SK-N-SH (cell line): ENCODE measurements at regions not wholly inside any gene's neighbourhood (a gene's known extent, or its start where the extent isn't known, plus 50 kb on each side); places are given as distances from the start of the nearest gene placed in this dataset.

Experiments used
- EP300 ChIP-seq, 2 experiments: IDR thresholded peaks; 2 replicates each; pipeline versions ENCODE4 v1.4.0 to v1.6.1; 2012; ENCODE audit warnings: borderline replicate concordance in 1 of 2, low read depth in 1 of 2, low read length in 1 of 2
- EZH2phosphoT487 ChIP-seq: fragments of 200-600 bp; sonication (generic); IDR thresholded peaks from 2 replicates; pipeline ENCODE4 v1.6.1; 2017; ENCODE audit warnings: low read depth, mixed run types, mild to moderate bottlenecking, antibody characterized with exemption, moderate library complexity, borderline replicate concordance
- GABPA ChIP-seq: IDR thresholded peaks from 2 replicates; pipeline ENCODE4 v1.4.0; 2012; ENCODE audit warnings: low read depth, mild to moderate bottlenecking
- MEF2A ChIP-seq: IDR thresholded peaks from 2 replicates; pipeline ENCODE4 v1.4.0; 2012; ENCODE audit warnings: low read depth, borderline replicate concordance
- POLR2AphosphoS5 ChIP-seq: IDR thresholded peaks from 2 replicates; pipeline ENCODE4 v1.6.1; 2012; ENCODE audit warnings: low read depth, low read length
- RAD21 ChIP-seq: IDR thresholded peaks from 2 replicates; pipeline ENCODE4 v1.6.1; 2012; ENCODE audit warnings: mild to moderate bottlenecking, low read length
- SMC3 ChIP-seq: IDR thresholded peaks from 2 replicates; pipeline ENCODE4 v1.6.1; 2012; ENCODE audit warnings: low read depth, low read length, improper control_type of control experiment
- TAF1 ChIP-seq: IDR thresholded peaks from 2 replicates; pipeline ENCODE4 v1.6.1; 2012; ENCODE audit warnings: low read depth, mild to moderate bottlenecking, low read length, moderate library complexity, borderline replicate concordance
- TCF12 ChIP-seq: IDR thresholded peaks from 2 replicates; pipeline ENCODE4 v1.4.0; 2012
- TF ChIP-seq, protein P1 (sequence below): fragments of 200-600 bp; sonication (generic); IDR thresholded peaks from 2 replicates; pipeline ENCODE4 v1.6.1; 2017; ENCODE audit warnings: antibody characterized with exemption, mild to moderate bottlenecking, moderate library complexity
- TF ChIP-seq, protein P2 (sequence below): fragments of 150-350 bp; IDR thresholded peaks from 2 replicates; pipeline ENCODE4 v1.6.1; 2017; ENCODE audit warnings: antibody characterized with exemption, low read length, low read depth, borderline replicate concordance
- TF ChIP-seq, protein P3 (sequence below): fragments of 150-350 bp; IDR thresholded peaks from 2 replicates; pipeline ENCODE4 v1.6.1; 2016; ENCODE audit warnings: mild to moderate bottlenecking, low read depth, low read length
- TF ChIP-seq, protein P4 (sequence below): IDR thresholded peaks from 2 replicates; pipeline ENCODE4 v1.4.0; 2012; ENCODE audit warnings: low read depth
- TF ChIP-seq, protein P5 (sequence below): IDR thresholded peaks from 2 replicates; pipeline ENCODE4 v1.6.1; 2012; ENCODE audit warnings: mild to moderate bottlenecking, low read depth, low read length, moderate library complexity

DNA sequence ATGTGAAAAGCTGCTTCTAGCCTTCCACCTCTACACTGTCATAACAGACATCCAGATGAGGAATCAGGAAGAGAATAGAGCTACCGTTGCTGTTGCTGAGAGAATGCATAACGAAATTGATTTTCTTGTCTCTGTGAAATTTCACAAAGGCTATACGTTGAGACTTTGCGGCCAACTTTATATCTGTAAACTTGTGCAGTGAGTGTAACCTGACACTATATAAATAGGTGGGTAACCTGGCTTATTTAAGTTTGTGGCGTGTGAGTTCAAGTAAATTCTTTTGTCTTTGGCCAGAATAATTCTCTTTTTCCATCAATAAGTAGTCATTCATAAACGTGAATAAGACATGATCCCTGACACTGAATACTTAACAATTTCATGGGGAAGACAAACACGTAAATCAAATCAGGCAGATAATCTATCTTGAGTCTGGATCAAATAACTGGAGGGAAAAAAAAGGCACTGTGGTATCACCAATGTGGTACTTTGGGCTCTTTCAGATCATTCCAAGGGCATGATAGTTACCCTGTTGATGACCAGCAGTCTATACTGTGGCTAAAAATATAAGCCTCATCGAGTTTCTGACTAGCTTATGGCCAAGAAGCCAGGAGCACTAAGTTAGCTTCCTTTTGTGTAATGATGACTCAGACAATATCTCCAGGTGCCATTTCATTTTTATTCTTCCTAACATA lies 98.2 kb upstream of the RASA1 start:
- TF ChIP-seq MEF2A, result peak; percentile 50; the same call in 1 of the 2 replicates
- TF ChIP-seq POLR2AphosphoS5, result no peak
- TF ChIP-seq TCF12, result peak; percentile 79
- TF ChIP-seq, protein P1, sequence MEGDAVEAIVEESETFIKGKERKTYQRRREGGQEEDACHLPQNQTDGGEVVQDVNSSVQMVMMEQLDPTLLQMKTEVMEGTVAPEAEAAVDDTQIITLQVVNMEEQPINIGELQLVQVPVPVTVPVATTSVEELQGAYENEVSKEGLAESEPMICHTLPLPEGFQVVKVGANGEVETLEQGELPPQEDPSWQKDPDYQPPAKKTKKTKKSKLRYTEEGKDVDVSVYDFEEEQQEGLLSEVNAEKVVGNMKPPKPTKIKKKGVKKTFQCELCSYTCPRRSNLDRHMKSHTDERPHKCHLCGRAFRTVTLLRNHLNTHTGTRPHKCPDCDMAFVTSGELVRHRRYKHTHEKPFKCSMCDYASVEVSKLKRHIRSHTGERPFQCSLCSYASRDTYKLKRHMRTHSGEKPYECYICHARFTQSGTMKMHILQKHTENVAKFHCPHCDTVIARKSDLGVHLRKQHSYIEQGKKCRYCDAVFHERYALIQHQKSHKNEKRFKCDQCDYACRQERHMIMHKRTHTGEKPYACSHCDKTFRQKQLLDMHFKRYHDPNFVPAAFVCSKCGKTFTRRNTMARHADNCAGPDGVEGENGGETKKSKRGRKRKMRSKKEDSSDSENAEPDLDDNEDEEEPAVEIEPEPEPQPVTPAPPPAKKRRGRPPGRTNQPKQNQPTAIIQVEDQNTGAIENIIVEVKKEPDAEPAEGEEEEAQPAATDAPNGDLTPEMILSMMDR, result no peak
- TF ChIP-seq GABPA, result no peak
- TF ChIP-seq, protein P2, sequence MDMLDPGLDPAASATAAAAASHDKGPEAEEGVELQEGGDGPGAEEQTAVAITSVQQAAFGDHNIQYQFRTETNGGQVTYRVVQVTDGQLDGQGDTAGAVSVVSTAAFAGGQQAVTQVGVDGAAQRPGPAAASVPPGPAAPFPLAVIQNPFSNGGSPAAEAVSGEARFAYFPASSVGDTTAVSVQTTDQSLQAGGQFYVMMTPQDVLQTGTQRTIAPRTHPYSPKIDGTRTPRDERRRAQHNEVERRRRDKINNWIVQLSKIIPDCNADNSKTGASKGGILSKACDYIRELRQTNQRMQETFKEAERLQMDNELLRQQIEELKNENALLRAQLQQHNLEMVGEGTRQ, result no peak
- TF ChIP-seq, protein P3, sequence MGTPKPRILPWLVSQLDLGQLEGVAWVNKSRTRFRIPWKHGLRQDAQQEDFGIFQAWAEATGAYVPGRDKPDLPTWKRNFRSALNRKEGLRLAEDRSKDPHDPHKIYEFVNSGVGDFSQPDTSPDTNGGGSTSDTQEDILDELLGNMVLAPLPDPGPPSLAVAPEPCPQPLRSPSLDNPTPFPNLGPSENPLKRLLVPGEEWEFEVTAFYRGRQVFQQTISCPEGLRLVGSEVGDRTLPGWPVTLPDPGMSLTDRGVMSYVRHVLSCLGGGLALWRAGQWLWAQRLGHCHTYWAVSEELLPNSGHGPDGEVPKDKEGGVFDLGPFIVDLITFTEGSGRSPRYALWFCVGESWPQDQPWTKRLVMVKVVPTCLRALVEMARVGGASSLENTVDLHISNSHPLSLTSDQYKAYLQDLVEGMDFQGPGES, result no peak
- TF ChIP-seq TAF1, result no peak
- TF ChIP-seq RAD21, result no peak
- TF ChIP-seq, protein P4, sequence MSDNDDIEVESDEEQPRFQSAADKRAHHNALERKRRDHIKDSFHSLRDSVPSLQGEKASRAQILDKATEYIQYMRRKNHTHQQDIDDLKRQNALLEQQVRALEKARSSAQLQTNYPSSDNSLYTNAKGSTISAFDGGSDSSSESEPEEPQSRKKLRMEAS, result no peak
- no peak for TF ChIP-seq EZH2phosphoT487
- no peak for TF ChIP-seq SMC3
- TF ChIP-seq EP300 (IDR thresholded peaks at IDR 0.05; ENCODE audit: borderline replicate concordance in 1 of 2, low read depth in 1 of 2, low read length in 1 of 2), result 0 out of 4 replicates have a peak, but pooled peaks of 1 of the 2 experiments have one; percentile 49
- TF ChIP-seq, protein P5, sequence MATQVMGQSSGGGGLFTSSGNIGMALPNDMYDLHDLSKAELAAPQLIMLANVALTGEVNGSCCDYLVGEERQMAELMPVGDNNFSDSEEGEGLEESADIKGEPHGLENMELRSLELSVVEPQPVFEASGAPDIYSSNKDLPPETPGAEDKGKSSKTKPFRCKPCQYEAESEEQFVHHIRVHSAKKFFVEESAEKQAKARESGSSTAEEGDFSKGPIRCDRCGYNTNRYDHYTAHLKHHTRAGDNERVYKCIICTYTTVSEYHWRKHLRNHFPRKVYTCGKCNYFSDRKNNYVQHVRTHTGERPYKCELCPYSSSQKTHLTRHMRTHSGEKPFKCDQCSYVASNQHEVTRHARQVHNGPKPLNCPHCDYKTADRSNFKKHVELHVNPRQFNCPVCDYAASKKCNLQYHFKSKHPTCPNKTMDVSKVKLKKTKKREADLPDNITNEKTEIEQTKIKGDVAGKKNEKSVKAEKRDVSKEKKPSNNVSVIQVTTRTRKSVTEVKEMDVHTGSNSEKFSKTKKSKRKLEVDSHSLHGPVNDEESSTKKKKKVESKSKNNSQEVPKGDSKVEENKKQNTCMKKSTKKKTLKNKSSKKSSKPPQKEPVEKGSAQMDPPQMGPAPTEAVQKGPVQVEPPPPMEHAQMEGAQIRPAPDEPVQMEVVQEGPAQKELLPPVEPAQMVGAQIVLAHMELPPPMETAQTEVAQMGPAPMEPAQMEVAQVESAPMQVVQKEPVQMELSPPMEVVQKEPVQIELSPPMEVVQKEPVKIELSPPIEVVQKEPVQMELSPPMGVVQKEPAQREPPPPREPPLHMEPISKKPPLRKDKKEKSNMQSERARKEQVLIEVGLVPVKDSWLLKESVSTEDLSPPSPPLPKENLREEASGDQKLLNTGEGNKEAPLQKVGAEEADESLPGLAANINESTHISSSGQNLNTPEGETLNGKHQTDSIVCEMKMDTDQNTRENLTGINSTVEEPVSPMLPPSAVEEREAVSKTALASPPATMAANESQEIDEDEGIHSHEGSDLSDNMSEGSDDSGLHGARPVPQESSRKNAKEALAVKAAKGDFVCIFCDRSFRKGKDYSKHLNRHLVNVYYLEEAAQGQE, result no peak
